HepG2 (cell line): ENCODE measurements at regions not wholly inside any gene's neighbourhood (a gene's known extent, or its start where the extent isn't known, plus 50 kb on each side); places are given as distances from the start of the nearest gene placed in this dataset.

Experiments used
- BCL6 ChIP-seq: IDR thresholded peaks from 2 replicates; pipeline ENCODE4 v1.6.1; 2016; ENCODE audit warnings: missing genetic modification reagents, missing compliant biosample characterization
- EP300 ChIP-seq, 3 experiments: sonication (generic) in 1 of 3; formaldehyde crosslinking in 1 of 3; IDR thresholded peaks; 2 replicates each; pipeline versions ENCODE4 v1.5.1 to v1.6.1; 2011 to 2020; ENCODE audit warnings: low read depth in 2 of 3, low read length in 2 of 3, borderline replicate concordance in 1 of 3, improper control_type of control experiment in 1 of 3, mild to moderate bottlenecking in 1 of 3, missing genetic modification reagents in 1 of 3, moderate library complexity in 1 of 3
- IRF2 ChIP-seq: IDR thresholded peaks from 2 replicates; pipeline ENCODE4 v1.6.1; 2018; ENCODE audit warnings: missing genetic modification reagents, missing compliant biosample characterization
- NR2C2 ChIP-seq: sonication (generic); formaldehyde crosslinking; IDR thresholded peaks from 2 replicates; pipeline ENCODE4 v1.4.0; 2020; ENCODE audit warnings: missing genetic modification reagents, mild to moderate bottlenecking, moderate library complexity, borderline replicate concordance
- POLR2A ChIP-seq, 2 experiments: IDR thresholded peaks; 2 replicates each; pipeline ENCODE4 v1.6.1; 2011; ENCODE audit warnings: low read depth in 2 of 2, low read length in 2 of 2, mild to moderate bottlenecking in 1 of 2, moderate library complexity in 1 of 2; ENCODE audit not compliant: insufficient read depth in 1 of 2
- SYNCRIP ChIP-seq: fragments of 200-400 bp; formaldehyde crosslinking; IDR thresholded peaks from 2 replicates; pipeline ENCODE4 v1.6.1; 2018; ENCODE audit warnings: mild to moderate bottlenecking, low read depth, low read length; ENCODE audit not compliant: insufficient read depth
- TF ChIP-seq, protein P1 (sequence below): sonication (generic); formaldehyde crosslinking; IDR thresholded peaks from 2 replicates; pipeline ENCODE4 v1.5.0; 2020; ENCODE audit warnings: mild to moderate bottlenecking, missing genetic modification reagents, moderate library complexity
- TF ChIP-seq, protein P2 (sequence below): sonication (generic); formaldehyde crosslinking; IDR thresholded peaks from 2 replicates; pipeline ENCODE4 v1.4.0; 2020; ENCODE audit warnings: missing genetic modification reagents
- TF ChIP-seq, protein P3 (sequence below): sonication (generic); formaldehyde crosslinking; IDR thresholded peaks from 2 replicates; pipeline ENCODE4 v1.5.1; 2020; ENCODE audit warnings: mild to moderate bottlenecking, missing genetic modification reagents, moderate library complexity

DNA sequence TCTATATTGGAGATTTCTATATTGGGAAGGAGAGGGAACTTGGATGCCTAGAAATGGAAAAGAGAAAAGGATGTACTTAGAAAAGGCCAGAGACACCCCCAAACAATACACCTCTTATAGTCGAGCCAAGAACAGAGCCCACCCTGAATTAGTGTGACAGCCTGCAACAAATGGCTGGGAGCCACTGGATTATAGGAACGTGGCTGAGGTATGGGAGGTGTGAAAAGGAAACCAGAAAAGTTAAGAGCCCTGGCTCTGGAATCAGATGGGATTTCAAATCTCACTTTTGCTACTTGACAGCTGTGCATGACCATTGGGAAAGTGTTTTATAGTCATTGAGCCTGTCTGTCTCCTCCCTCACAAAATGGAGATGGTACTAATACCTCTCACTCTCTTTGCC, 394.0 kb downstream of the ZNF521 start:
- TF ChIP-seq, protein P1, sequence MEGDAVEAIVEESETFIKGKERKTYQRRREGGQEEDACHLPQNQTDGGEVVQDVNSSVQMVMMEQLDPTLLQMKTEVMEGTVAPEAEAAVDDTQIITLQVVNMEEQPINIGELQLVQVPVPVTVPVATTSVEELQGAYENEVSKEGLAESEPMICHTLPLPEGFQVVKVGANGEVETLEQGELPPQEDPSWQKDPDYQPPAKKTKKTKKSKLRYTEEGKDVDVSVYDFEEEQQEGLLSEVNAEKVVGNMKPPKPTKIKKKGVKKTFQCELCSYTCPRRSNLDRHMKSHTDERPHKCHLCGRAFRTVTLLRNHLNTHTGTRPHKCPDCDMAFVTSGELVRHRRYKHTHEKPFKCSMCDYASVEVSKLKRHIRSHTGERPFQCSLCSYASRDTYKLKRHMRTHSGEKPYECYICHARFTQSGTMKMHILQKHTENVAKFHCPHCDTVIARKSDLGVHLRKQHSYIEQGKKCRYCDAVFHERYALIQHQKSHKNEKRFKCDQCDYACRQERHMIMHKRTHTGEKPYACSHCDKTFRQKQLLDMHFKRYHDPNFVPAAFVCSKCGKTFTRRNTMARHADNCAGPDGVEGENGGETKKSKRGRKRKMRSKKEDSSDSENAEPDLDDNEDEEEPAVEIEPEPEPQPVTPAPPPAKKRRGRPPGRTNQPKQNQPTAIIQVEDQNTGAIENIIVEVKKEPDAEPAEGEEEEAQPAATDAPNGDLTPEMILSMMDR, result no peak
- TF ChIP-seq SYNCRIP, result no peak
- no peak for TF ChIP-seq EP300 (IDR thresholded peaks at IDR 0.05; ENCODE audit: low read depth in 2 of 2, low read length in 2 of 2)
- no peak for TF ChIP-seq EP300 (CRISPR knock-in tag; IDR thresholded peaks at IDR 0.05; ENCODE audit: borderline replicate concordance)
- TF ChIP-seq IRF2 (CRISPR knock-in tag), result no peak
- no peak for TF ChIP-seq NR2C2 (CRISPR knock-in tag)
- no peak for TF ChIP-seq POLR2A (IDR thresholded peaks at IDR 0.05; ENCODE audit: insufficient read depth in 1 of 2, low read depth in 2 of 2, low read length in 2 of 2)
- TF ChIP-seq, protein P2, sequence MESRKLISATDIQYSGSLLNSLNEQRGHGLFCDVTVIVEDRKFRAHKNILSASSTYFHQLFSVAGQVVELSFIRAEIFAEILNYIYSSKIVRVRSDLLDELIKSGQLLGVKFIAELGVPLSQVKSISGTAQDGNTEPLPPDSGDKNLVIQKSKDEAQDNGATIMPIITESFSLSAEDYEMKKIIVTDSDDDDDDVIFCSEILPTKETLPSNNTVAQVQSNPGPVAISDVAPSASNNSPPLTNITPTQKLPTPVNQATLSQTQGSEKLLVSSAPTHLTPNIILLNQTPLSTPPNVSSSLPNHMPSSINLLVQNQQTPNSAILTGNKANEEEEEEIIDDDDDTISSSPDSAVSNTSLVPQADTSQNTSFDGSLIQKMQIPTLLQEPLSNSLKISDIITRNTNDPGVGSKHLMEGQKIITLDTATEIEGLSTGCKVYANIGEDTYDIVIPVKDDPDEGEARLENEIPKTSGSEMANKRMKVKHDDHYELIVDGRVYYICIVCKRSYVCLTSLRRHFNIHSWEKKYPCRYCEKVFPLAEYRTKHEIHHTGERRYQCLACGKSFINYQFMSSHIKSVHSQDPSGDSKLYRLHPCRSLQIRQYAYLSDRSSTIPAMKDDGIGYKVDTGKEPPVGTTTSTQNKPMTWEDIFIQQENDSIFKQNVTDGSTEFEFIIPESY (CRISPR knock-in tag), result no peak
- TF ChIP-seq, protein P3, sequence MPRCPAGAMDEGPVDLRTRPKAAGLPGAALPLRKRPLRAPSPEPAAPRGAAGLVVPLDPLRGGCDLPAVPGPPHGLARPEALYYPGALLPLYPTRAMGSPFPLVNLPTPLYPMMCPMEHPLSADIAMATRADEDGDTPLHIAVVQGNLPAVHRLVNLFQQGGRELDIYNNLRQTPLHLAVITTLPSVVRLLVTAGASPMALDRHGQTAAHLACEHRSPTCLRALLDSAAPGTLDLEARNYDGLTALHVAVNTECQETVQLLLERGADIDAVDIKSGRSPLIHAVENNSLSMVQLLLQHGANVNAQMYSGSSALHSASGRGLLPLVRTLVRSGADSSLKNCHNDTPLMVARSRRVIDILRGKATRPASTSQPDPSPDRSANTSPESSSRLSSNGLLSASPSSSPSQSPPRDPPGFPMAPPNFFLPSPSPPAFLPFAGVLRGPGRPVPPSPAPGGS, result no peak
- no peak for TF ChIP-seq BCL6 (CRISPR knock-in tag)
